ENCODE measurements at regions not wholly inside any gene's neighbourhood (a gene's known extent, or its start where the extent isn't known, plus 50 kb on each side); places are given as distances from the start of the nearest gene placed in this dataset.

- TF ChIP-seq, protein P1, sequence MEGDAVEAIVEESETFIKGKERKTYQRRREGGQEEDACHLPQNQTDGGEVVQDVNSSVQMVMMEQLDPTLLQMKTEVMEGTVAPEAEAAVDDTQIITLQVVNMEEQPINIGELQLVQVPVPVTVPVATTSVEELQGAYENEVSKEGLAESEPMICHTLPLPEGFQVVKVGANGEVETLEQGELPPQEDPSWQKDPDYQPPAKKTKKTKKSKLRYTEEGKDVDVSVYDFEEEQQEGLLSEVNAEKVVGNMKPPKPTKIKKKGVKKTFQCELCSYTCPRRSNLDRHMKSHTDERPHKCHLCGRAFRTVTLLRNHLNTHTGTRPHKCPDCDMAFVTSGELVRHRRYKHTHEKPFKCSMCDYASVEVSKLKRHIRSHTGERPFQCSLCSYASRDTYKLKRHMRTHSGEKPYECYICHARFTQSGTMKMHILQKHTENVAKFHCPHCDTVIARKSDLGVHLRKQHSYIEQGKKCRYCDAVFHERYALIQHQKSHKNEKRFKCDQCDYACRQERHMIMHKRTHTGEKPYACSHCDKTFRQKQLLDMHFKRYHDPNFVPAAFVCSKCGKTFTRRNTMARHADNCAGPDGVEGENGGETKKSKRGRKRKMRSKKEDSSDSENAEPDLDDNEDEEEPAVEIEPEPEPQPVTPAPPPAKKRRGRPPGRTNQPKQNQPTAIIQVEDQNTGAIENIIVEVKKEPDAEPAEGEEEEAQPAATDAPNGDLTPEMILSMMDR (IDR thresholded peaks at IDR 0.05): no peak
- no peak for TF ChIP-seq POLR2A (IDR thresholded peaks at IDR 0.05)
These were observed 794.2 kb upstream of the ADGRL2 start for GRCh38 chr1:81006502-81006901.

Data from adrenal gland (tissue), 5 donors.